Endothelial cell (in vitro differentiated cells): ENCODE measurements at regions not wholly inside any gene's neighbourhood (a gene's known extent, or its start where the extent isn't known, plus 50 kb on each side); places are given as distances from the start of the nearest gene placed in this dataset.

Source experiments
- DNase-seq: peaks from one replicate; pipeline ENCODE4 v3.0.0; 2021; ENCODE audit warnings: low spot score
- H3K27ac Mint-ChIP-seq: one replicate; pipeline ENCODE4 v1.8.0; 2021; ENCODE audit warnings: mixed read lengths, inconsistent platforms; ENCODE audit not compliant: unreplicated experiment
- H3K27me3 Mint-ChIP-seq: one replicate; pipeline ENCODE4 v1.8.0; 2021; ENCODE audit warnings: mild to moderate bottlenecking, moderate library complexity, mixed read lengths, inconsistent platforms; ENCODE audit not compliant: unreplicated experiment
- H3K36me3 Mint-ChIP-seq: one replicate; pipeline ENCODE4 v1.8.0; 2021; ENCODE audit warnings: mild to moderate bottlenecking, low read depth, mixed read lengths, inconsistent platforms; ENCODE audit not compliant: unreplicated experiment
- H3K4me1 Mint-ChIP-seq: one replicate; pipeline ENCODE4 v1.8.0; 2021; ENCODE audit warnings: mild to moderate bottlenecking, mixed read lengths, inconsistent platforms; ENCODE audit not compliant: unreplicated experiment
- H3K4me3 Mint-ChIP-seq: one replicate; pipeline ENCODE4 v1.8.0; 2021; ENCODE audit warnings: mild to moderate bottlenecking, mixed read lengths, inconsistent platforms; ENCODE audit not compliant: unreplicated experiment
- H3K9me3 Mint-ChIP-seq: one replicate; pipeline ENCODE4 v1.8.0; 2021; ENCODE audit warnings: mixed read lengths, inconsistent platforms; ENCODE audit not compliant: unreplicated experiment
- TF ChIP-seq, protein P1 (sequence below): fragments of 200-600 bp; sonication (generic); IDR thresholded peaks from one replicate; pipeline ENCODE4 v1.5.0; 2021; ENCODE audit warnings: antibody characterized with exemption; ENCODE audit not compliant: unreplicated experiment

DNA sequence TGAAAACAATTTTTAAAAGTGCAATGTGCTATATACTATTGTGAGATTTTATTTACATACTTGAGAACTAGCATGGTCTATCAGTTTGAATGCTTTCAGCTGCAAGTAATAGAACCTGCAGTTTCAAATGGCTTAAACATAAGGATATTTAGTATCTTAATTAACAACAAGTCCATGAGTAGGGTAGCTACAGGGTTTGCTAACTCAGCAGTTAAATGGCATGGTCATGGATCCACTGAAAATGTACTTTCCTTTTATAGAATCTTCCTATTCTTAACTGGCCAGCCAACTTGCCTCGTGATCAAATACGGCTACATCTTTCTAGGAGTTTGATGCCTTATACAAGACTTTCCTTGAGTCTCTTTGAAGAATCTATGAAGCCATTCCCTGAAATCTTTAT, 452.8 kb upstream of the SEMA6A start:
- Mint-ChIP-seq H3K27me3 (no peaks in the 10 kb centered on the region), H3K27ac (no peak overlapping the region), H3K36me3 (no peaks in the 10 kb centered on the region), H3K4me1 (no peaks in the 10 kb centered on the region), H3K9me3 (no peaks in the 10 kb centered on the region), H3K4me3 (no peak overlapping the region)
- DNase-seq: no peak
- TF ChIP-seq, protein P1, sequence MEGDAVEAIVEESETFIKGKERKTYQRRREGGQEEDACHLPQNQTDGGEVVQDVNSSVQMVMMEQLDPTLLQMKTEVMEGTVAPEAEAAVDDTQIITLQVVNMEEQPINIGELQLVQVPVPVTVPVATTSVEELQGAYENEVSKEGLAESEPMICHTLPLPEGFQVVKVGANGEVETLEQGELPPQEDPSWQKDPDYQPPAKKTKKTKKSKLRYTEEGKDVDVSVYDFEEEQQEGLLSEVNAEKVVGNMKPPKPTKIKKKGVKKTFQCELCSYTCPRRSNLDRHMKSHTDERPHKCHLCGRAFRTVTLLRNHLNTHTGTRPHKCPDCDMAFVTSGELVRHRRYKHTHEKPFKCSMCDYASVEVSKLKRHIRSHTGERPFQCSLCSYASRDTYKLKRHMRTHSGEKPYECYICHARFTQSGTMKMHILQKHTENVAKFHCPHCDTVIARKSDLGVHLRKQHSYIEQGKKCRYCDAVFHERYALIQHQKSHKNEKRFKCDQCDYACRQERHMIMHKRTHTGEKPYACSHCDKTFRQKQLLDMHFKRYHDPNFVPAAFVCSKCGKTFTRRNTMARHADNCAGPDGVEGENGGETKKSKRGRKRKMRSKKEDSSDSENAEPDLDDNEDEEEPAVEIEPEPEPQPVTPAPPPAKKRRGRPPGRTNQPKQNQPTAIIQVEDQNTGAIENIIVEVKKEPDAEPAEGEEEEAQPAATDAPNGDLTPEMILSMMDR: no peak

DNA sequence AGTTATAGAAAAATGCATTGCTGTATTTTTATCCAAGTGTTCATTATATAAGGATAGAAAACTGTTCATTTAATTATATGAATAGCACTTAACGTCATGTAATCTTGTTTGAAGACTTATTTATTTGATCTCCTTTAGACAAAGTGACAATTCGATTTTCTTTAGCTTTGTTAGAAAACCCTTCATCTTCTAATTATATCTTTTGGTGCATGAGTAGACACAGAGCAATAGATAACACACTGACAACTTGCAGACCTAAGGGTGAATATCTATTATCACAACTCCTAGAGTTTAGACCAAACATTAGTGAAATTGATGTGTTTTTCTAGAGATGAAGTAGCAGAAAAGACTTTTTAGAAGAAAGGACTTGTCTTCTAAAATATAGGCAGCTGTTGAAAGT, 446.4 kb upstream of the SEMA6A start:
- Mint-ChIP-seq H3K4me1 (no peaks in the 10 kb centered on the region), H3K27me3 (no peaks in the 10 kb centered on the region), H3K4me3 (no peak overlapping the region), H3K27ac (no peak overlapping the region), H3K36me3 (no peaks in the 10 kb centered on the region), H3K9me3 (no peaks in the 10 kb centered on the region)
- TF ChIP-seq, protein P1: no peak
- no peak for DNase-seq

DNA sequence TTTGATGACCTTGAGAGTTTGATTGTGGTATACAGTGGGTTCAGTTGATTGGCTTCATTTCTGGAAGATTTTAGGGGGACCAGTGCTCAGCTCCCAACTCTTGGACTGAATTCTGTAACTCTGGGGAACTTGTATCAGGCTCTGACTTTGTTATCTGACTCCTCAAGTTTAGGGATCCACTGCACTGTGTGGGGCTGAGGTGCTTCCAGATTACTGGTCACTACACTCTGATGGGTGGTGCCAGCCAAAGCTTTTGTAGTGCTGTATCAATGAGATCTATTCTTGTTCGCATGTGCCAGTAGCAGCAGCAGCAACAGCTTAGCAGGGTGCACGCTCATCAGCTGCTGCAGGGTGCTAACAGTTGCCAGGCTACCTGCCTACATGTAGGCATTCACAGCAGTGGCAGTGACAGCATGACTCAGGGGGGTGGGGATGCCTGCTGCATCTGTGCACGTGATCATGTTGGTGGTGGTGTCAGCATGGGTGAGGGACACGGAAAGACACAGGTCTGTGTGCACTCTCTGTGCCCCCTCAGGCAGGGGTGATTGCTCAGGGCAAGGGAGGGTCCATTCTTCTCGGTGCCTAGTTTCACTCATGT, 438.8 kb upstream of the SEMA6A start:
- H3K27ac Mint-ChIP-seq: no peak overlapping the region
- no peak for DNase-seq
- no peaks in the 10 kb centered on the region for H3K36me3 Mint-ChIP-seq
- no peaks in the 10 kb centered on the region for H3K4me1 Mint-ChIP-seq
- H3K4me3 Mint-ChIP-seq: no peak overlapping the region
- no peaks in the 10 kb centered on the region for H3K27me3 Mint-ChIP-seq
- TF ChIP-seq, protein P1: no peak
- H3K9me3 Mint-ChIP-seq: no peaks in the 10 kb centered on the region

DNA sequence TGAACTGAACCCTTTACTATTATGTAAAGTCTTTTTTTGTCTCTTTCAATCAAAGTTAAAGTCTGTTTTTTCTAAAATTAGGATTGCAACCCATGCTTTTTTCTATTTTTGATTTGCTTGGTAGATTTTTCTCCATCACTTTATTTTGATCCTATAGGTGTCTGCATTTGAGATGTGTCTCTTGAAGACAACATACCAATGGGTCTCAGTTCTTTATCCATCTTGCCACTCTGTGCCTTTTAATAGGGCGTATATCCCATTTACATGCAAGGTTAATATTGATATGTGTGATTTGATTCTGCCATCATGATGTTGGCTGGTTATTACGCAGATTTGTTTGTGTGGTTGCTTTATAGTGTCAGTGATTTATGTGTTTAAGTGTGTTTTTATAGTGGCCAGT, 436.0 kb upstream of the SEMA6A start:
- no peak for DNase-seq
- Mint-ChIP-seq H3K9me3 (no peaks in the 10 kb centered on the region), H3K27me3 (no peaks in the 10 kb centered on the region), H3K4me3 (no peak overlapping the region), H3K4me1 (no peaks in the 10 kb centered on the region), H3K27ac (no peak overlapping the region), H3K36me3 (no peaks in the 10 kb centered on the region)
- TF ChIP-seq, protein P1: no peak

DNA sequence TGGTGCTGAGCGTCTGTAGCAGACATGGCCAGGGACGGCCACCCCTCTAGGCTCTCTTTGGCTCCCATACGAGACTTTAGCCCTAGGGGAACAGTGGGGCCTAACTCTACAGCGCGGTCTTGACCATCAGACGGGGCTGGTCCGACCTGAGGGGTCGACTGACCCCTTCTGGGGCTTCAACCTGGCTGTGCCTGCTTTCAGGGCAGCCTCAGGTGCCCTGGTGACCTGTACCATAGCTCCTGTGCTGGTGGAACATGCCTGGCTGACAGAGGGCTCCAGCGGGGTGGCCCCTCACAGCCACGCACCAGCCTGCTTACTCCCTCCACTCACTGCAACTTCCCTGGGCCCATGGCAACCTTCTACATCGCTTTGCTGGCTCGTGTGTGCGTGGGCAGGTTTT, 423.4 kb upstream of the SEMA6A start:
- Mint-ChIP-seq H3K36me3 (no peaks in the 10 kb centered on the region), H3K27ac (no peak overlapping the region), H3K27me3 (no peaks in the 10 kb centered on the region), H3K4me1 (peaks cover 4% of the 10 kb centered on the region), H3K4me3 (no peak overlapping the region), H3K9me3 (no peaks in the 10 kb centered on the region)
- TF ChIP-seq, protein P1: no peak
- DNase-seq: no peak
